BJ (cell line): ENCODE measurements at regions not wholly inside any gene's neighbourhood (a gene's known extent, or its start where the extent isn't known, plus 50 kb on each side); places are given as distances from the start of the nearest gene placed in this dataset.
A peak's percentile ranks its signal among the peaks of the same experiment; 100 is the strongest.

ENCODE experiments used
- CTCF ChIA-PET: fragments of 350-600 bp; formaldehyde crosslinking; extraction: SDS; loops from one replicate; lab custom pipeline; 2021; ENCODE audit warnings: antibody characterized with exemption, inconsistent platforms; lab: Yijun Ruan, JAX
- POLR2A ChIA-PET: fragments of 300-600 bp; sonication (Branson Sonifier 250); formaldehyde crosslinking; extraction: SDS; loops from one replicate; lab custom pipeline; 2021; ENCODE audit warnings: antibody characterized with exemption; lab: Charles Lee
- DNase-seq: peaks from one replicate; pipeline ENCODE4 v3.0.0-alpha.2; 2011; ENCODE audit warnings: low read depth
- H3K27me3 ChIP-seq: 2 replicates; pipeline ENCODE4 v1.6.0; 2011; ENCODE audit warnings: low read length; ENCODE audit not compliant: control insufficient read depth, insufficient read depth
- H3K36me3 ChIP-seq: 2 replicates; pipeline ENCODE4 v1.5.1; 2011; ENCODE audit warnings: low read length; ENCODE audit not compliant: control insufficient read depth, insufficient read depth
- H3K4me3 ChIP-seq: 2 replicates; pipeline ENCODE4 v1.5.1; 2011; ENCODE audit warnings: low read depth, mild to moderate bottlenecking, control low read depth, low read length
- TF ChIP-seq, protein P1 (sequence below): IDR thresholded peaks from 2 replicates; pipeline ENCODE4 v1.5.1; 2011; ENCODE audit warnings: low read depth, mild to moderate bottlenecking, control low read depth, inconsistent platforms, low read length, moderate library complexity; ENCODE audit not compliant: insufficient read depth

DNA sequence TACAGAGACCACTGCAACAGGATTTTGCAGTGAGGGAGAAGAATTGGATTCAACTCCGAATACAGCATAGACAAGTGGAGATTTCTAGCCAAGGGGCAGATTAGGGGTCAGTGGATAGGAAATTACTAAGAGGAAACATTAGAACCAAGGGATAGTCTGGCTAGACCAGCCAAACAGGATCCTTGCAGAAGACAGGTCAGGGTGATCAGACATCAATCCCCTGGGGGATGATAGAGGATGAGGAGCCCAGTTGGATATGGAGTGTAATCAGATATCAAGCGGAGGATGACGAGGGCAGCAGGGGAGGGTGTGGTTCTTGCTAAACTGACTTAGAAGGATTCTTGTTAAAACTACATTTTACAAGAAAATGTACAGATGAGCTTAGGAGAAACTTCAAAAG is 424.4 kb downstream of the DAD1 start:
- POLR2A ChIA-PET = no interaction called here
- Histone ChIP-seq H3K4me3 (no peak overlapping the region), H3K36me3 (no peaks in the 10 kb centered on the region), H3K27me3 (no peaks in the 10 kb centered on the region)
- no peak for DNase-seq
- CTCF ChIA-PET = interaction anchor here (0.9 to 1.5 kb wide), 3 partner anchors 18 to 247 kb away, joined by 3 read pairs; no protein-coding TSS in a partner anchor
- TF ChIP-seq, protein P1, sequence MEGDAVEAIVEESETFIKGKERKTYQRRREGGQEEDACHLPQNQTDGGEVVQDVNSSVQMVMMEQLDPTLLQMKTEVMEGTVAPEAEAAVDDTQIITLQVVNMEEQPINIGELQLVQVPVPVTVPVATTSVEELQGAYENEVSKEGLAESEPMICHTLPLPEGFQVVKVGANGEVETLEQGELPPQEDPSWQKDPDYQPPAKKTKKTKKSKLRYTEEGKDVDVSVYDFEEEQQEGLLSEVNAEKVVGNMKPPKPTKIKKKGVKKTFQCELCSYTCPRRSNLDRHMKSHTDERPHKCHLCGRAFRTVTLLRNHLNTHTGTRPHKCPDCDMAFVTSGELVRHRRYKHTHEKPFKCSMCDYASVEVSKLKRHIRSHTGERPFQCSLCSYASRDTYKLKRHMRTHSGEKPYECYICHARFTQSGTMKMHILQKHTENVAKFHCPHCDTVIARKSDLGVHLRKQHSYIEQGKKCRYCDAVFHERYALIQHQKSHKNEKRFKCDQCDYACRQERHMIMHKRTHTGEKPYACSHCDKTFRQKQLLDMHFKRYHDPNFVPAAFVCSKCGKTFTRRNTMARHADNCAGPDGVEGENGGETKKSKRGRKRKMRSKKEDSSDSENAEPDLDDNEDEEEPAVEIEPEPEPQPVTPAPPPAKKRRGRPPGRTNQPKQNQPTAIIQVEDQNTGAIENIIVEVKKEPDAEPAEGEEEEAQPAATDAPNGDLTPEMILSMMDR = no peak

DNA sequence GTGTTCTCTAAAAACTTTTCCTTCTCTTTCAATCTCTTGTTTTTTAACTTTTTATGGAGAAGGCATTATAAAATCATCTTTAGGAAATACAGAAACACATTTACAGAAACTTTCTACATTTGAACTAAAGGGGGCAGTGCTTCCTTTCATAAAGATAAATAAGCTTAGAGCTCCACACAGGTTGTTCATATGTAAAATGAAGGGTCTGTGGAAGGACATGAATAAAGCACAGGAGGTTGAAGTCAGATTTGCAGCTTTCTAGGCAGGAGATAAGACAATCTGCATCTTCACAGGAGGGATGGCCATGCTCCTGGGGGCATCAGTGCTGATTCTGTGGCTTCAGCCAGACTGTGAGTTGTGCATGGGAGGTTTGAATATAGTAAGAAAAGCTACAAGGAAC is 426.0 kb downstream of the DAD1 start:
- POLR2A ChIA-PET = no interaction called here
- Histone ChIP-seq H3K36me3 (no peaks in the 10 kb centered on the region), H3K27me3 (no peaks in the 10 kb centered on the region), H3K4me3 (no peak overlapping the region)
- no peak for DNase-seq
- CTCF ChIA-PET = interaction anchor here (0.8 kb wide), 1 partner anchor 210 kb away, joined by 3 read pairs; no protein-coding TSS in a partner anchor
- TF ChIP-seq, protein P1 = 0 out of 2 replicates have a peak, but pooled peaks have one; percentile 1

DNA sequence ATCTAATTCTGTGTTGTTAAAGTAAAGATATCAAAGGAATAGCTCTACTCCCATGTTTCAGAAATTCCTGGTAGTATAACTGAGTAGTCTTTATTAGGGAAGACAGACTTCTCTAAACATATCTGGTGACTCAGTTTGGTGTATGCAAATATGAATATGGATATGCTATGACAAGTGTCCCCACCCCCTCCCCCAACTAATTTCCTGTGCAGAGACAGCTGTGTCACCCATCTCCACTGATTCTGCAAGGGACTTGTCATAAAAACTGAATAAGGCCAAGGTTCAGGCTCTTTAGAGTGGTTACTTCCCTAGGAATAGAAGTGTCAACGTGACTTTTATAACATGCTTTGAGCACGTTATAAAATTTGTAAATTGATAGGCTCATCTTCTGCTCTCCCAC is 429.1 kb downstream of the DAD1 start:
- Histone ChIP-seq H3K4me3 (no peak overlapping the region), H3K27me3 (no peaks in the 10 kb centered on the region), H3K36me3 (no peaks in the 10 kb centered on the region)
- POLR2A ChIA-PET = no interaction called here
- TF ChIP-seq, protein P1 = no peak
- DNase-seq = no peak
- CTCF ChIA-PET = interaction anchor here (1.5 kb wide), 1 partner anchor 9 kb away, joined by 4 read pairs; no protein-coding TSS in a partner anchor

DNA sequence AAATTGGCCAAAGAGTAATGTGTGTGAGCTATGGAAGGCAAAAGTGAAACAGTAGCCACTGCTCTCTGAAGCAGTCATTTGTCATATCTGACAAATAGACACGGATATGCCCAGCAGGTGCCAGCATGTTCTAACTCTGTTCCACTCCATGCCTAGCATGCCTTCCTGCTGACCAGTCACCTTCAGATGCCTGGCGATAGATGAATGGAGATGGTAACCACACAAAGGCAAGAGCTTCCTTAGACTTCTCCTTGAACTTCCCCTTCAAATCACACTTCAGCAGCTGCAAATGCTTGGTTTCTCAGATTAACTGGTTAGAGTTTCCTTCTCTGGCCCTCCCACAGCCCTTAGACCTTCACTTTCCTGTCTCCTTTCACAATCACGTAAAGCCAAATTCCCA is 429.9 kb downstream of the DAD1 start:
- Histone ChIP-seq H3K4me3 (no peak overlapping the region), H3K36me3 (no peaks in the 10 kb centered on the region), H3K27me3 (no peaks in the 10 kb centered on the region)
- ChIA-PET CTCF (interaction anchor here (1.5 kb wide), 1 partner anchor 10 kb away, joined by 4 read pairs; no protein-coding TSS in a partner anchor), POLR2A (no interaction called here)
- no peak for DNase-seq
- TF ChIP-seq, protein P1 = no peak

DNA sequence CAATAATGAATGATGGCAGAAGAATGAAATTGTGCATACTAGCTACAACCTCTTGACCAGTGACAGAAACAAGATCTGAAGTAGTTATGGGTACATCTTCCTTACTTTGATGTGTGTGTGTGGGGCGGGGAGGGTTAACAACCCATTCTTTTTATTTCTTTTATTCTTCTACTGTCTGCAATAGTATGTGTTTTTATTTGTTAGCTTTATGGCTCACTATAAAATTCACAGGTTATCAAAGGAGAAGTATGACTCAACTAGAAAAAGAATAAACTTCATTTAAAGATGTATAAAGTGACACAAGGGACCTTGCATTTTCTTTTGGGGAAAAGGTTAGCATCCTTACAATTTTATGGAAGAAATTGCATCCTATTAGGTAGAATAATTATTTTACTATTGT is 430.5 kb downstream of the DAD1 start:
- no peak for DNase-seq
- ChIA-PET CTCF (interaction anchor here (1.5 kb wide), 1 partner anchor 10 kb away, joined by 4 read pairs; no protein-coding TSS in a partner anchor), POLR2A (no interaction called here)
- Histone ChIP-seq H3K4me3 (no peak overlapping the region), H3K36me3 (no peaks in the 10 kb centered on the region), H3K27me3 (no peaks in the 10 kb centered on the region)
- TF ChIP-seq, protein P1 = no peak
